ENCODE measurements at regions not wholly inside any gene's neighbourhood (a gene's known extent, or its start where the extent isn't known, plus 50 kb on each side); places are given as distances from the start of the nearest gene placed in this dataset.
"Not testable (repeated sequence)": the region's sequence is repeated elsewhere in the genome, so short reads cannot be mapped to it uniquely, and the experiment has no call there.

GRCh38 chr3:16708285-16708684 lies 103.1 kb upstream of the DAZL start:
- Mint-ChIP-seq H3K27me3 (ENCODE audit: low read depth) (no peaks in the 10 kb centered on the region), H3K9me3 (peaks cover 7% of the 10 kb centered on the region), H3K27ac (ENCODE audit: unreplicated experiment) (no peak overlapping the region), H3K4me3 (no peak overlapping the region), H3K36me3 (ENCODE audit: low read depth) (peaks cover 2% of the 10 kb centered on the region), H3K4me1 (no peaks in the 10 kb centered on the region)
- DNase-seq (ENCODE audit: low read depth, low spot score), result no peak
- no peak for TF ChIP-seq CTCF (conservative IDR thresholded peaks at IDR 0.05)

- not testable (repeated sequence) for H3K36me3 Mint-ChIP-seq (ENCODE audit: low read depth); H3K4me1 Mint-ChIP-seq
These were observed 106.5 kb upstream of the DAZL start for GRCh38 chr3:16711691-16712090.

GRCh38 chr3:16715281-16715680 lies 110.1 kb upstream of the DAZL start:
- Mint-ChIP-seq H3K4me1 (no peaks in the 10 kb centered on the region), H3K4me3 (no peak overlapping the region), H3K9me3 (peaks cover 7% of the 10 kb centered on the region), H3K36me3 (ENCODE audit: low read depth) (peaks cover 2% of the 10 kb centered on the region), H3K27me3 (ENCODE audit: low read depth) (no peaks in the 10 kb centered on the region), H3K27ac (ENCODE audit: unreplicated experiment) (no peak overlapping the region)
- no peak for DNase-seq (ENCODE audit: low read depth, low spot score)
- TF ChIP-seq CTCF (conservative IDR thresholded peaks at IDR 0.05), result no peak

More at GRCh38 chr3:16711691-16712090, 106.5 kb upstream of the DAZL start:
- H3K4me3 Mint-ChIP-seq; H3K27me3 Mint-ChIP-seq (ENCODE audit: low read depth); H3K9me3 Mint-ChIP-seq; H3K27ac Mint-ChIP-seq (ENCODE audit: unreplicated experiment); DNase-seq (ENCODE audit: low read depth, low spot score): not testable (repeated sequence)

- H3K4me1 Mint-ChIP-seq, result no peaks in the 10 kb centered on the region
- no peak overlapping the region for H3K4me3 Mint-ChIP-seq
- no peaks in the 10 kb centered on the region for H3K27me3 Mint-ChIP-seq (ENCODE audit: low read depth)
- H3K27ac Mint-ChIP-seq (ENCODE audit: unreplicated experiment), result no peak overlapping the region
- no peaks in the 10 kb centered on the region for H3K36me3 Mint-ChIP-seq (ENCODE audit: low read depth)
- DNase-seq (ENCODE audit: low read depth, low spot score), result no peak
- no peaks in the 10 kb centered on the region for H3K9me3 Mint-ChIP-seq
- no peak for TF ChIP-seq CTCF (conservative IDR thresholded peaks at IDR 0.05)
These were observed 114.2 kb upstream of the DAZL start for GRCh38 chr3:16719426-16719825.

- no peaks in the 10 kb centered on the region for H3K4me1 Mint-ChIP-seq
- no peak for TF ChIP-seq CTCF (conservative IDR thresholded peaks at IDR 0.05)
- no peak for DNase-seq (ENCODE audit: low read depth, low spot score)
- H3K36me3 Mint-ChIP-seq (ENCODE audit: low read depth), result no peaks in the 10 kb centered on the region
- no peak overlapping the region for H3K27ac Mint-ChIP-seq (ENCODE audit: unreplicated experiment)
- H3K27me3 Mint-ChIP-seq (ENCODE audit: low read depth), result no peaks in the 10 kb centered on the region
- H3K9me3 Mint-ChIP-seq, result no peaks in the 10 kb centered on the region
- H3K4me3 Mint-ChIP-seq, result no peak overlapping the region
These were observed 115.2 kb upstream of the DAZL start for GRCh38 chr3:16720367-16720940.

GRCh38 chr3:16721494-16721893 lies 116.3 kb upstream of the DAZL start:
- Mint-ChIP-seq H3K27me3 (ENCODE audit: low read depth) (no peaks in the 10 kb centered on the region), H3K36me3 (ENCODE audit: low read depth) (no peaks in the 10 kb centered on the region), H3K4me3 (no peak overlapping the region), H3K4me1 (no peaks in the 10 kb centered on the region), H3K27ac (ENCODE audit: unreplicated experiment) (no peak overlapping the region), H3K9me3 (peaks cover 3% of the 10 kb centered on the region)
- no peak for TF ChIP-seq CTCF (conservative IDR thresholded peaks at IDR 0.05)
- no peak for DNase-seq (ENCODE audit: low read depth, low spot score)

Data from neural crest cell (in vitro differentiated cells).